CD4-positive, CD25-positive, alpha-beta regulatory T cell (primary cell): ENCODE measurements at regions not wholly inside any gene's neighbourhood (a gene's known extent, or its start where the extent isn't known, plus 50 kb on each side); places are given as distances from the start of the nearest gene placed in this dataset.

Source experiments
- ATAC-seq, 2 donors: fragments of 150-1000 bp; cut with Tn5 transposase; one replicate each; pipeline ENCODE4 v1.10.0; 2021; ENCODE audit warnings: low read depth in 2 of 2, moderate number of reproducible peaks in 2 of 2, moderate library complexity in 1 of 2
- DNase-seq, 3 donors: peaks; one replicate each; pipeline versions ENCODE4 v3.0.0 to v3.0.0-alpha.2; 2012 to 2022; ENCODE audit warnings: mixed read lengths in 1 of 3
- H3K27ac ChIP-seq: one replicate; pipeline ENCODE4 v1.7.0; 2013; ENCODE audit warnings: mild to moderate bottlenecking, low read length; ENCODE audit not compliant: insufficient read depth, poor library complexity, severe bottlenecking
- H3K27me3 ChIP-seq: one replicate; pipeline ENCODE4 v1.7.0; 2013; ENCODE audit warnings: low read length; ENCODE audit not compliant: control insufficient read depth, insufficient read depth
- H3K36me3 ChIP-seq: one replicate; pipeline ENCODE4 v1.7.0; 2013; ENCODE audit warnings: mild to moderate bottlenecking, low read length, moderate library complexity; ENCODE audit not compliant: control insufficient read depth, insufficient read depth
- H3K4me1 ChIP-seq: 2 replicates; pipeline ENCODE4 v1.7.0; 2013; ENCODE audit warnings: mild to moderate bottlenecking, low read length; ENCODE audit not compliant: insufficient read depth, control insufficient read depth, poor library complexity, severe bottlenecking
- H3K4me3 ChIP-seq: one replicate; pipeline ENCODE4 v1.7.0; 2013; ENCODE audit warnings: low read depth, mild to moderate bottlenecking, low read length, moderate library complexity
- H3K9me3 ChIP-seq, 2 experiments: 1 replicate in 1 of 2; 2 replicates in 1 of 2; pipeline ENCODE4 v1.7.0; 2013; ENCODE audit warnings: low read length in 2 of 2, mild to moderate bottlenecking in 1 of 2, moderate library complexity in 1 of 2; ENCODE audit not compliant: control insufficient read depth in 2 of 2
- H3K27ac Mint-ChIP-seq, 3 donors: one replicate each; pipeline ENCODE4 v1.8.0; 2020 to 2022; ENCODE audit warnings: mild to moderate bottlenecking in 3 of 3, mixed read lengths in 3 of 3, moderate library complexity in 2 of 3
- H3K27me3 Mint-ChIP-seq: one replicate; pipeline ENCODE4 v1.8.0; 2022; ENCODE audit warnings: mild to moderate bottlenecking, mixed read lengths
- H3K36me3 Mint-ChIP-seq: one replicate; pipeline ENCODE4 v1.8.0; 2020; ENCODE audit warnings: mixed read lengths
- H3K4me1 Mint-ChIP-seq, 4 donors: one replicate each; pipeline ENCODE4 v1.8.0; 2020 to 2022; ENCODE audit warnings: mixed read lengths in 4 of 4, mild to moderate bottlenecking in 1 of 4
- H3K4me3 Mint-ChIP-seq, 4 donors: one replicate each; pipeline ENCODE4 v1.8.0; 2020 to 2022; ENCODE audit warnings: mild to moderate bottlenecking in 4 of 4, mixed read lengths in 4 of 4, moderate library complexity in 3 of 4
- H3K9me3 Mint-ChIP-seq, 7 donors: one replicate each; pipeline ENCODE4 v1.8.0; 2020 to 2022; ENCODE audit warnings: mixed read lengths in 7 of 7, mild to moderate bottlenecking in 3 of 7, moderate library complexity in 2 of 7

DNA sequence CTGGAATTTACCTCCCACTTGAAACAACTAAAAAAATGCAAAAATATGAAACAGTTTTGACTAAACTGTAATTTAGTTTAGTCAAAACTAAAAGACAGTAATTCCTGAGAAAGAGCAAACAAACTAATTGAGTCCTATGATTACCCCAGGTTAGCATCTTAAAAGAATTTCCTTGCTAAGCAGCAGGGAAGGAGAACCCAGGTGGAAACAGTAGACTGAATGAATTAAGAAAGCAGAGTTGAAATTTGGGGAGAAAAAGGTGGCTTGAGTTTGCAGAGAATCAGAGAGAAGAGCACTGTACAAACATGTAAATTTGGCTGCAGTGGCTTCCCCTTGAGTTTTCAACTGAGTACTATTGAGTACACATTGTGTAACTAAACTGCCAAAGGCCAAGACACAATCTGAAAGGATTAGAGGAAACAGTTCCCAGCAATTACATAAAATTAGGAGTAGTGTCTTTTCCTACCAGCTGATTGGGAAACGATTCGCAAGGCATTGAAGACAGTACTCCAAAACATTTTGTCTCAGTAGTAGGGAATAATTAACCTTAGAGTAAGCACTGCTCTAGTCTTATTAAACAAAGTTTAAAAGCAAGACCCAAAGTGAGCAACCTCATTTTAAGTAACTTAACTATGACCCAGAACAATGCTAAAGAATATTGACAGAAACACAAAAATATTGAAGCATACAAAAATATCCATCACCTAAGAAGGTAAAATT, 820.5 kb downstream of the DACH1 start:
- Mint-ChIP-seq H3K9me3 (peaks cover 0 to 10% (median 6%) of the 10 kb centered on the region in 7 donors), H3K27ac (no peak overlapping the region), H3K27me3 (no peaks in the 10 kb centered on the region), H3K4me1 (no peaks in the 10 kb centered on the region), H3K36me3 (no peaks in the 10 kb centered on the region), H3K4me3 (no peak overlapping the region)
- Histone ChIP-seq H3K4me1 (no peaks in the 10 kb centered on the region), H3K4me3 (no peak overlapping the region), H3K27ac (no peak overlapping the region), H3K27me3 (no peaks in the 10 kb centered on the region), H3K9me3 (peaks cover 0 to 3% of the 10 kb centered on the region in 2 experiments), H3K36me3 (no peaks in the 10 kb centered on the region)
- DNase-seq (no peak), ATAC-seq (no peak)

DNA sequence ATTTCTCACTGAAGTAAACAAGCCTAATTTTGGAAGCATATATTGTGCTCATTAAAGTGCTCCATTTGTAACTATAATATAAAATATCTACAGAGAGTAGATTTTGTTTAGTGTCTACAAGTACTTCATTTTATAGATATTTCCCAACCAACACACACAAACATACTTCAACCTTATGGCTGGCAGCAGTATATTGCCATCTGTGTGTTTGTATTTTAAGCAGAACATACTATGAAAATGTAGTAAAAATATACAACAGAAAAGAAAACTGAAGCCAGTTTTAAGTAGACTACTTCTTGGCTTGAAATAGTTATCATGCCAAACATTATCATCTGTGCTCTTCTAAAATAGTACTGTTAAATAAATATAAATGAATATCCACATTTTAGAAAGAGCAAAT, 821.9 kb downstream of the DACH1 start:
- Histone ChIP-seq H3K4me1 (no peaks in the 10 kb centered on the region), H3K9me3 (peaks cover 0 to 7% of the 10 kb centered on the region in 2 experiments), H3K36me3 (no peaks in the 10 kb centered on the region), H3K27ac (no peak overlapping the region), H3K27me3 (no peaks in the 10 kb centered on the region), H3K4me3 (no peak overlapping the region)
- H3K27me3 Mint-ChIP-seq, result no peaks in the 10 kb centered on the region
- no peaks in the 10 kb centered on the region for H3K4me1 Mint-ChIP-seq
- H3K27ac Mint-ChIP-seq, result no peak overlapping the region
- H3K36me3 Mint-ChIP-seq, result no peaks in the 10 kb centered on the region
- DNase-seq (no peak), ATAC-seq (no peak)
- H3K4me3 Mint-ChIP-seq, result no peak overlapping the region
- H3K9me3 Mint-ChIP-seq, result peaks cover 0 to 13% (median 6%) of the 10 kb centered on the region in 7 donors

DNA sequence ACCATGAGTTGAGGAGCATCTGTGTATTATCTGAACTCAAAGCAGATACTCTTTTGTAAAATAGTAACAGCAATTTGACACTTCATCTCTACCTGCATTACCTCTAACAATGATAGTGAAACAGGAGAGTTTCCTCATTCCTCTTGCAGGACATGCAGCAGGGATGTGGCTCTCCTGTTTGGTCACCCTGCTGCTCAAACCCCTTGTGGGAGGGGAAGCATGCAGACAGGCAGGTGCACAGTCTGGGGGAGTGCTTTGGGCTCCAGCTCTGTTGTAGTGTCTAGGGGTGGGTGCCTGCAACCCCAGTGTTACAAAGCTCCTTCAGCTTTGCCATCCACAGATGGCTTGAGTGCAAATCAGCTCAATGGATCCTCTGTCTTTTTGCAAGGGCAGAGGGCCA, 827.6 kb downstream of the DACH1 start:
- no peaks in the 10 kb centered on the region for H3K4me1 Mint-ChIP-seq
- no peak overlapping the region for H3K27ac Mint-ChIP-seq
- H3K36me3 Mint-ChIP-seq, result no peaks in the 10 kb centered on the region
- Histone ChIP-seq H3K4me1 (no peaks in the 10 kb centered on the region), H3K4me3 (no peak overlapping the region), H3K36me3 (no peaks in the 10 kb centered on the region), H3K27ac (no peak overlapping the region), H3K27me3 (no peaks in the 10 kb centered on the region), H3K9me3 (peaks cover 0 to 5% of the 10 kb centered on the region in 2 experiments)
- no peak overlapping the region for H3K4me3 Mint-ChIP-seq
- ATAC-seq (no peak), DNase-seq (no peak)
- H3K27me3 Mint-ChIP-seq, result no peaks in the 10 kb centered on the region
- peaks cover 0 to 17% (median 6%) of the 10 kb centered on the region in 7 donors for H3K9me3 Mint-ChIP-seq

DNA sequence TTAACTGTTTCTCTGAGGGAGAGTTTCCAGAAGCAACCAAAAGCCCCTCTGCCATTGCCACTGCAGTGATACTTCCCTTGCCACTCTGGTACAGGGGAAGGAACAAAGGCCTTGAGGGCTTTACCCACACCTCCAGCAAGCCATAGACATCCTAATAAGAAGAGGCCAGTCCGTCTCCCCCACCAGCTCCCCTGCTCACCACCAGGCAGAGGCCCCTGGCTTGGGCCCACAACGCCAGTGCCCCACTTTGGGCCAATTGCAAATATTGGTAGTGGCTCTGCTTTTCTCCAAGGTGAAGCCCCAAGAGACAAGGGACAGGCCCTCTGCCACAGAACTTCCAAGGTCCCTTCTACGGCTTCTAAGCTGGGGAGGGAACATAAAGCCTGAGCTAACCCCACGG, 833.0 kb downstream of the DACH1 start:
- H3K36me3 Mint-ChIP-seq, result no peaks in the 10 kb centered on the region
- H3K27me3 Mint-ChIP-seq, result no peaks in the 10 kb centered on the region
- no peak overlapping the region for H3K27ac Mint-ChIP-seq
- peak overlapping the region in 1 of 4 donors; percentile 21 for H3K4me3 Mint-ChIP-seq
- H3K4me1 Mint-ChIP-seq, result no peaks in the 10 kb centered on the region
- Histone ChIP-seq H3K27me3 (no peaks in the 10 kb centered on the region), H3K4me1 (no peaks in the 10 kb centered on the region), H3K9me3 (peaks cover 5 to 17% of the 10 kb centered on the region in 2 experiments), H3K4me3 (no peak overlapping the region), H3K36me3 (no peaks in the 10 kb centered on the region), H3K27ac (no peak overlapping the region)
- no peak for ATAC-seq
- H3K9me3 Mint-ChIP-seq, result peaks cover 5 to 22% (median 6%) of the 10 kb centered on the region in 7 donors
- no peak for DNase-seq

DNA sequence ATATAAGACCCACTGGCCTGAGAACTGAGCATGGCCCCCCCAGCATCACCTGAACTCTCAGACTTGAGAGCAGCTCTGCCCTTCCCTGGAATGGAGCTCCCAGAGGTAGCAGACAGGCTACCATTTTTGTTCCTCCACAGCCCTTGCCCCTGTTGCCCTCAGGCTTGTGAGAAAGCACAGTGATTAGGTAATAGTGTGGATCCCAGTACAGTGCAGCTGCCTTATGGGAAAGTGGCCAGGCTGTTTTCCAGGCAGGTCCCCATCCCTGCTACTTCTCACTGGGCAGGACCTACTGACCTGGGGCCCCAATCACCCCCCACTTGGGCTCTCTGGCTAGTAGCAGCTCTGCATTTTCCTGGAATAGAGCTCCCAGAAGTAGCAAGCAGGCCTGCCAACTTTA, 834.0 kb downstream of the DACH1 start:
- Mint-ChIP-seq H3K36me3 (no peaks in the 10 kb centered on the region), H3K4me3 (no peak overlapping the region), H3K9me3 (peaks cover 6 to 28% (median 10%) of the 10 kb centered on the region in 7 donors), H3K27me3 (no peaks in the 10 kb centered on the region), H3K4me1 (no peaks in the 10 kb centered on the region), H3K27ac (no peak overlapping the region)
- Histone ChIP-seq H3K4me3 (no peak overlapping the region), H3K27ac (no peak overlapping the region), H3K36me3 (no peaks in the 10 kb centered on the region), H3K27me3 (no peaks in the 10 kb centered on the region), H3K4me1 (no peaks in the 10 kb centered on the region), H3K9me3 (peaks cover 8 to 21% of the 10 kb centered on the region in 2 experiments)
- DNase-seq, result no peak
- no peak for ATAC-seq

DNA sequence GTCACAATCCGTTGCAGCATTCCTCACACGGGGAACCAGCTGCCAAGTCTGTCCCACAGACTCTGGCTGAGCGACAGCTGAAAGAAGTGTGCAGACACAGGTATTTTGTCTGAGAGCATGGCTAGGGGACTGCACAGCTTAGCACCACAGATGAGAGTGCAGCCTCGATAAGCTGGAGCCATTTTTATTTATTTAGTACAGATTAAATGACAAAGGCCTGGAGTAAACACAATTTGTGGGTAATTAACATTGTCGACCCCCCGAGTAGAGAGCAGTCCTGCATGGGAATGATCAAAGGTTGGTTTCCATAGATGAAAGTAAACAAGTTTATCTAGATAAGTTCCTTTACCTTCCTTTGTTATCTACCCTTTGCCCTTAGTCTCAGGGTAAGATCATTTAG, 836.2 kb downstream of the DACH1 start:
- ATAC-seq (no peak), DNase-seq (no peak)
- Histone ChIP-seq H3K9me3 (peaks cover 12 to 29% of the 10 kb centered on the region in 2 experiments), H3K4me3 (no peak overlapping the region), H3K4me1 (no peaks in the 10 kb centered on the region), H3K27me3 (no peaks in the 10 kb centered on the region), H3K36me3 (no peaks in the 10 kb centered on the region), H3K27ac (no peak overlapping the region)
- Mint-ChIP-seq H3K36me3 (no peaks in the 10 kb centered on the region), H3K27ac (no peak overlapping the region), H3K4me3 (no peak overlapping the region), H3K4me1 (no peaks in the 10 kb centered on the region), H3K9me3 (peaks cover 2 to 41% (median 13%) of the 10 kb centered on the region in 7 donors), H3K27me3 (no peaks in the 10 kb centered on the region)

DNA sequence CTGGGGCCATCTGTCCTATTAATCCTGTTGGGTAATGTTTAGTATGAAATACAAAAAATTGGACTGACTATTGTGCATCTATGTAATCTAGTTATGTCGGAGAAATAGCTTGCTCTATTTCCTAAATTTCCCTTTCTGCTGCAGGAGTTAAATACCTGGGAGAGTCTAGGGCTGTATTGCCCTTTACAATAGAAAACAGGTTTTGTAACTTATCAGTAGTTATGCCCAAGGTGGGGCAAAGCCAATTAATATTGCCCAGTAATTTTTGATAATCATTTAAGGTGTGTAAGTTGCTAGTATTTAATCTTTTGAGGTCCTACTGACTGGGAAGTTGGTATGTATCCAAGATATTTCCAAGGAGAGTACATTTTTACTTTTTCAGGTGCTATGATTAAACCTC, 838.1 kb downstream of the DACH1 start:
- Mint-ChIP-seq H3K27me3 (no peaks in the 10 kb centered on the region), H3K4me3 (no peak overlapping the region), H3K4me1 (no peaks in the 10 kb centered on the region), H3K27ac (no peak overlapping the region), H3K36me3 (no peaks in the 10 kb centered on the region), H3K9me3 (peaks cover 2 to 42% (median 14%) of the 10 kb centered on the region in 7 donors)
- Histone ChIP-seq H3K36me3 (no peaks in the 10 kb centered on the region), H3K9me3 (peaks cover 12 to 28% of the 10 kb centered on the region in 2 experiments), H3K4me1 (no peaks in the 10 kb centered on the region), H3K27me3 (no peaks in the 10 kb centered on the region), H3K4me3 (no peak overlapping the region), H3K27ac (no peak overlapping the region)
- ATAC-seq, result no peak
- no peak for DNase-seq

DNA sequence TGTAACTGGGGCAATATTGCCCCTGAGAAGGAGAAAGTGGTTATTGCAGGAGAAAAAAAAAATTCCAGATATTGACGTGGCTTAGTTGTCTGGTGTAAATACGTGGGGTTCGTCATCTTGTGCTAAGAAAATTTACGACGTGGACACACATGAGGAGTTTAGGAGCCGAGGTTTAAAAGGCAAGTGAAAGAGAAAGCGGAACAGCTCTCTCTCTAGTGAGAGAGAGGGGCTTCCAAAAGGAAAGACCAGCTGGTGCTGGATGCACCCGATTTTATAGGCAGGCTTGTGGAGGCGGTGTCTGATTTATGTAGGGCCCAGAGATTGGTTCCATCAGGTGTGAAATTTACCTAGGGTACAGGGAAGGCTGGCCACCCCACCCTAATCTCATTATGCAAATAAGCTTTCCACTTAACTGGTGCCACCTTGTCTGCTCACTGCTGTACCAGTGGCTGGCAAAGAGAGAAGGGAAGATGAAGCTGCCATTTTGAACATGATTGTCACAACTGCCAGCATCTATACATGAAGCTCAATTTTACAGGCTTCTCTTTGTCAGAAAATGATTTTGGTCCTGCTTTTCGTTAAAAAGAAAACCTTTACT, 845.1 kb downstream of the DACH1 start:
- Histone ChIP-seq H3K27ac (no peak overlapping the region), H3K27me3 (no peaks in the 10 kb centered on the region), H3K36me3 (no peaks in the 10 kb centered on the region), H3K4me1 (no peaks in the 10 kb centered on the region), H3K9me3 (peaks cover 3 to 4% of the 10 kb centered on the region in 2 experiments), H3K4me3 (no peak overlapping the region)
- Mint-ChIP-seq H3K27me3 (no peaks in the 10 kb centered on the region), H3K36me3 (no peaks in the 10 kb centered on the region), H3K4me3 (no peak overlapping the region), H3K27ac (no peak overlapping the region), H3K4me1 (no peaks in the 10 kb centered on the region), H3K9me3 (peaks cover 5 to 22% (median 12%) of the 10 kb centered on the region in 7 donors)
- no peak for DNase-seq
- ATAC-seq, result no peak
